Smooth muscle cell (in vitro differentiated cells): ENCODE measurements at regions not wholly inside any gene's neighbourhood (a gene's known extent, or its start where the extent isn't known, plus 50 kb on each side); places are given as distances from the start of the nearest gene placed in this dataset.

Experiments
- DNase-seq: peaks from one replicate; lab custom pipeline; 2025; ENCODE audit not compliant: unreplicated experiment; lab: John Stamatoyannopoulos, UW
- H2AFZ ChIP-seq: fragments of 200-600 bp; sonication (generic); 2 replicates; pipeline ENCODE4 v1.6.0; 2016; ENCODE audit warnings: antibody characterized with exemption, low read depth, mild to moderate bottlenecking
- H3F3A ChIP-seq: fragments of 200-600 bp; sonication (generic); 2 replicates; pipeline ENCODE4 v1.6.0; 2017; ENCODE audit warnings: antibody characterized with exemption, low read depth
- H3K27ac ChIP-seq: fragments of 200-600 bp; sonication (generic); 2 replicates; pipeline ENCODE4 v1.5.1; 2016; ENCODE audit warnings: low read depth, mild to moderate bottlenecking
- H3K27me3 ChIP-seq: fragments of 200-600 bp; sonication (generic); 2 replicates; pipeline ENCODE4 v1.6.1; 2016; ENCODE audit warnings: low read depth, mild to moderate bottlenecking
- H3K36me3 ChIP-seq: fragments of 200-600 bp; sonication (generic); 2 replicates; pipeline ENCODE4 v1.5.1; 2016; ENCODE audit warnings: low read depth
- H3K4me1 ChIP-seq: fragments of 200-600 bp; sonication (generic); 2 replicates; pipeline ENCODE4 v1.5.1; 2016; ENCODE audit warnings: low read depth
- H3K4me2 ChIP-seq: fragments of 200-600 bp; sonication (generic); 2 replicates; pipeline ENCODE4 v1.6.0; 2016; ENCODE audit warnings: mild to moderate bottlenecking
- H3K4me3 ChIP-seq: fragments of 200-600 bp; sonication (generic); 2 replicates; pipeline ENCODE4 v1.5.1; 2016; ENCODE audit warnings: mild to moderate bottlenecking
- H3K79me2 ChIP-seq: fragments of 200-600 bp; sonication (generic); 2 replicates; pipeline ENCODE4 v1.6.0; 2016; ENCODE audit warnings: low read depth, mild to moderate bottlenecking
- H3K9ac ChIP-seq: fragments of 200-600 bp; sonication (generic); 2 replicates; pipeline ENCODE4 v1.6.0; 2016; ENCODE audit warnings: low read depth
- H3K9me3 ChIP-seq: fragments of 200-600 bp; sonication (generic); replicated peaks from 2 replicates; pipeline ENCODE4 v1.5.1; 2016; ENCODE audit warnings: low read depth
- H4K20me1 ChIP-seq: fragments of 200-600 bp; sonication (generic); 2 replicates; pipeline ENCODE4 v1.6.0; 2016; ENCODE audit warnings: low read depth
- WGBS: methylation state at CpG from one replicate; pipeline ENCODE4 v1.1.7; 2016; ENCODE audit warnings: low lambda C conversion rate; 5-methylcytosine and 5-hydroxymethylcytosine counted together
- TF ChIP-seq, protein P1 (sequence below): fragments of 200-600 bp; sonication (generic); IDR thresholded peaks from 2 replicates; pipeline ENCODE4 v1.5.1; 2017; ENCODE audit warnings: borderline replicate concordance, mild to moderate bottlenecking, antibody characterized with exemption; ENCODE audit not compliant: insufficient read depth, poor library complexity, severe bottlenecking

DNA sequence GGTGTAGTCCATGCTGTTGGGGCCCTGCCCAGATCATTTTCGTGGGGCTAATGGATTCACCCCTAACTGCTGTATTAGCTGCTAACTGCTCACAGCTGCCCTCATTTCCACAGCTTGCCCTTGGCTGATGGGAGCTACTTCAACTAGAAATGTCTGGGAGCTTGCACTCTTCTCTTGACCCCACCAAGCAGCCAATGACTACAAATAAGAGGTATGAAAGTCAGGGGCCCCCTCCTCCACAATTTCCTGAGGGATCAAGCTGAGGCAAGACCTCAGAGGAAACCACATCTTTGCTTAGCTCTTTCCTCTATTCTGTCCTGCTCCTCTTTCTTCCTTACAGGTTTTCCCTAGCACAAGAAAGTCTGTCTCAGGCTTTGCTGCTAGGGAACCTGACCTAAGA, 397.5 kb downstream of the MLLT3 start:
- WGBS = 50% methylated on average over 1 of the region's 1 CpG
- Histone ChIP-seq H2AFZ (peak overlapping the region; percentile 56), H3K36me3 (no peaks in the 10 kb centered on the region), H3K4me1 (peaks cover 7% of the 10 kb centered on the region), H3K9me3 (no peaks in the 10 kb centered on the region), H3K27me3 (no peaks in the 10 kb centered on the region), H3F3A (peaks cover 11% of the 10 kb centered on the region), H3K79me2 (peaks cover 6% of the 10 kb centered on the region), H4K20me1 (no peaks in the 10 kb centered on the region), H3K4me2 (peak overlapping the region; percentile 48), H3K4me3 (no peak overlapping the region), H3K9ac (no peak overlapping the region), H3K27ac (no peak overlapping the region)
- no peak for DNase-seq
- TF ChIP-seq, protein P1, sequence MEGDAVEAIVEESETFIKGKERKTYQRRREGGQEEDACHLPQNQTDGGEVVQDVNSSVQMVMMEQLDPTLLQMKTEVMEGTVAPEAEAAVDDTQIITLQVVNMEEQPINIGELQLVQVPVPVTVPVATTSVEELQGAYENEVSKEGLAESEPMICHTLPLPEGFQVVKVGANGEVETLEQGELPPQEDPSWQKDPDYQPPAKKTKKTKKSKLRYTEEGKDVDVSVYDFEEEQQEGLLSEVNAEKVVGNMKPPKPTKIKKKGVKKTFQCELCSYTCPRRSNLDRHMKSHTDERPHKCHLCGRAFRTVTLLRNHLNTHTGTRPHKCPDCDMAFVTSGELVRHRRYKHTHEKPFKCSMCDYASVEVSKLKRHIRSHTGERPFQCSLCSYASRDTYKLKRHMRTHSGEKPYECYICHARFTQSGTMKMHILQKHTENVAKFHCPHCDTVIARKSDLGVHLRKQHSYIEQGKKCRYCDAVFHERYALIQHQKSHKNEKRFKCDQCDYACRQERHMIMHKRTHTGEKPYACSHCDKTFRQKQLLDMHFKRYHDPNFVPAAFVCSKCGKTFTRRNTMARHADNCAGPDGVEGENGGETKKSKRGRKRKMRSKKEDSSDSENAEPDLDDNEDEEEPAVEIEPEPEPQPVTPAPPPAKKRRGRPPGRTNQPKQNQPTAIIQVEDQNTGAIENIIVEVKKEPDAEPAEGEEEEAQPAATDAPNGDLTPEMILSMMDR = no peak

DNA sequence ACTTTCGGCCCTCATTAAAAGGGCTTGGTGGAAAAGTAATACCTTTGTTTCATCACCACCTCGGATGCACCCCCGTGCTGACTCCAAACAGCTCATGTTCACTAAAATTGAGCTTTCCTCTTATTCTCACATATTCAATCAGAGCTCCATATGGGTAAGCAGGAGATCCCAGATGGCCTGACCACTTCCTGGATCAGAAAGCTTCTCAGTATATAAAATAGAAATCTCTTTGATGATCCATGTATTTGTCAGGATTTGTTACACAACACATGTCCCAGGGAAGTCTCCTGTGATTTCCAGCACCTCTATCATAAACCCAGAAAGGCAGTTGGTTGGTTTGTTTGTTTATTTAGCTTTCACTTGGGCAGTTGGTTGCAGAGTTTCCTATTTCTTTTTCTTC, 402.0 kb downstream of the MLLT3 start:
- Histone ChIP-seq H3F3A (peaks cover 11% of the 10 kb centered on the region), H3K4me3 (no peak overlapping the region), H2AFZ (no peak overlapping the region), H3K27me3 (no peaks in the 10 kb centered on the region), H3K4me1 (peaks cover 10% of the 10 kb centered on the region), H3K4me2 (peak overlapping the region; percentile 62), H3K79me2 (peaks cover 6% of the 10 kb centered on the region), H3K9me3 (no peaks in the 10 kb centered on the region), H3K36me3 (no peaks in the 10 kb centered on the region), H3K9ac (no peak overlapping the region), H3K27ac (peak overlapping the region; percentile 80), H4K20me1 (no peaks in the 10 kb centered on the region)
- TF ChIP-seq, protein P1 = no peak
- no peak for DNase-seq
- WGBS = 19% methylated on average over 3 of the region's 3 CpGs

DNA sequence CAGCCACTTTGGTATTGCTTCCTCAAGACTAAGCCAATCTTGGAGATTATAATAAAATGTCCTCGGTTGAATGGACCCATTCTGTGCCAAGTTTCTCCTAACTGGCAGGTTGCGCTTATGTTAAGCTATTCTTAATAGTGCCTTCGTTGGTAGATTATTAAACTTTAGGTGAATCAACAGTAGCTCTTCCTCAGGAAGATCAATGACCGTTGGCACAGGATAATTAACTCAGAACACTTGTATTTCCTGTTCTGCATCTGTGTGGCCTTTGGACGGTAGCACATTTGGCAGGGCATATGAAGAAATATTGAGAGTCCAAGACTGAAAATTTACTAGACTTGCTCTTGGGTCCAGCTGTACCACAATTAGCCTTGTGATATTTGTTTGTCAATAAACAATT, 402.9 kb downstream of the MLLT3 start:
- peaks cover 10% of the 10 kb centered on the region for H3K4me1 ChIP-seq
- WGBS = 90% methylated on average over 5 of the region's 5 CpGs

DNA sequence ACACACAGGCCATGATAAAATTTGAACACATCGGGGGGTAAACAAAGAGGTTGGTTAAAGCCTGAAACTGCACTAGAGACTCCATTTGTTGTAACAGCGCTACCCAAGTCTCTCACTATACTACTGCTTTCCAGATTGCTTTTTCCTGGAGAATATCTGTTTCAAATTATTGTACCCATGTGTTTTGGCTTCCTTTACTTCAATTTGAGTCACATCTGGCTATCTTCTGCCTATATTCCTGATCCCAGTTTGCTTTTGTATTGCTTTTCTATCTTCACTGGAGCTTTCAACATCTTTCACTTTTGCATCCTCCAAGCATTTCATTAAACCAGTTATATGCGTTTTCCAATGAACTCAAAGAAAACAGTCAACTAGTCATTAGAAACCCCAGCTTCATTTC, 404.7 kb downstream of the MLLT3 start:
- Histone ChIP-seq H3K4me3 (no peak overlapping the region), H3K9me3 (no peaks in the 10 kb centered on the region), H3K79me2 (no peaks in the 10 kb centered on the region), H3F3A (peaks cover 11% of the 10 kb centered on the region), H3K4me1 (peaks cover 10% of the 10 kb centered on the region), H3K9ac (no peak overlapping the region), H4K20me1 (no peaks in the 10 kb centered on the region), H3K4me2 (no peak overlapping the region), H2AFZ (no peak overlapping the region), H3K27ac (no peak overlapping the region), H3K27me3 (no peaks in the 10 kb centered on the region), H3K36me3 (no peaks in the 10 kb centered on the region)
- WGBS = 90% methylated on average over 3 of the region's 3 CpGs
- DNase-seq = no peak
- TF ChIP-seq, protein P1 = no peak

More for the DNA sequence above, 402.9 kb downstream of the MLLT3 start:
- H2AFZ ChIP-seq = no peak overlapping the region
- DNase-seq = no peak
- H3K9me3 ChIP-seq = no peaks in the 10 kb centered on the region
- no peaks in the 10 kb centered on the region for H3K36me3 ChIP-seq
- H3K4me3 ChIP-seq = no peak overlapping the region
- TF ChIP-seq, protein P1 = no peak
- peak overlapping the region; percentile 62 for H3K4me2 ChIP-seq
- no peak overlapping the region for H3K9ac ChIP-seq
- peaks cover 6% of the 10 kb centered on the region for H3K79me2 ChIP-seq
- H4K20me1 ChIP-seq = no peaks in the 10 kb centered on the region
- H3K27me3 ChIP-seq = no peaks in the 10 kb centered on the region
- peaks cover 11% of the 10 kb centered on the region for H3F3A ChIP-seq
- peak overlapping the region; percentile 80 for H3K27ac ChIP-seq
